Lower leg skin (tissue), 4 donors: ENCODE measurements at regions not wholly inside any gene's neighbourhood (a gene's known extent, or its start where the extent isn't known, plus 50 kb on each side); places are given as distances from the start of the nearest gene placed in this dataset.
"Not testable (repeated sequence)": the region's sequence is repeated elsewhere in the genome, so short reads cannot be mapped to it uniquely, and the experiment has no call there.

ENCODE experiments used
- DNase-seq, 2 donors: peaks; one replicate each; pipeline ENCODE4 v3.0.0-alpha.2; 2019; ENCODE audit warnings: low spot score in 2 of 2
- H3K4me3 ChIP-seq: fragments of 200-600 bp; sonication (generic); 2 replicates; pipeline ENCODE4 v1.5.1; 2017; ENCODE audit warnings: mild to moderate bottlenecking, low read depth; ENCODE audit not compliant: poor library complexity, severe bottlenecking
- POLR2A ChIP-seq, 2 donors: fragments of 450-650 bp; IDR thresholded peaks; one replicate each; pipeline ENCODE4 v1.6.1; 2016 to 2017; ENCODE audit warnings: antibody characterized with exemption in 2 of 2, mild to moderate bottlenecking in 1 of 2, moderate library complexity in 1 of 2
- WGBS, 2 donors: methylation state at CpG; one replicate each; pipeline ENCODE4 v1.1.5; 2018; 5-methylcytosine and 5-hydroxymethylcytosine counted together
- intact Hi-C: fragments of 100-400 bp; cut with DNase I; formaldehyde crosslinking; loops from one replicate; pipeline ENCODE4 v1.15.0; 2023; ENCODE audit warnings: low total_unique reads
- TF ChIP-seq, protein P1 (sequence below), 3 donors: fragments of 450-650 bp; IDR thresholded peaks; one replicate each; pipeline ENCODE4 v1.5.1; 2016; ENCODE audit warnings: antibody characterized with exemption in 3 of 3, mild to moderate bottlenecking in 3 of 3, moderate library complexity in 2 of 3

GRCh38 chr17:34472363-34472762 lies 107.0 kb upstream of the TMEM132E start:
- no peak overlapping the region for H3K4me3 ChIP-seq
- intact Hi-C loops: no loop called here
- no peak for TF ChIP-seq POLR2A (IDR thresholded peaks at IDR 0.05)
- TF ChIP-seq, protein P1, sequence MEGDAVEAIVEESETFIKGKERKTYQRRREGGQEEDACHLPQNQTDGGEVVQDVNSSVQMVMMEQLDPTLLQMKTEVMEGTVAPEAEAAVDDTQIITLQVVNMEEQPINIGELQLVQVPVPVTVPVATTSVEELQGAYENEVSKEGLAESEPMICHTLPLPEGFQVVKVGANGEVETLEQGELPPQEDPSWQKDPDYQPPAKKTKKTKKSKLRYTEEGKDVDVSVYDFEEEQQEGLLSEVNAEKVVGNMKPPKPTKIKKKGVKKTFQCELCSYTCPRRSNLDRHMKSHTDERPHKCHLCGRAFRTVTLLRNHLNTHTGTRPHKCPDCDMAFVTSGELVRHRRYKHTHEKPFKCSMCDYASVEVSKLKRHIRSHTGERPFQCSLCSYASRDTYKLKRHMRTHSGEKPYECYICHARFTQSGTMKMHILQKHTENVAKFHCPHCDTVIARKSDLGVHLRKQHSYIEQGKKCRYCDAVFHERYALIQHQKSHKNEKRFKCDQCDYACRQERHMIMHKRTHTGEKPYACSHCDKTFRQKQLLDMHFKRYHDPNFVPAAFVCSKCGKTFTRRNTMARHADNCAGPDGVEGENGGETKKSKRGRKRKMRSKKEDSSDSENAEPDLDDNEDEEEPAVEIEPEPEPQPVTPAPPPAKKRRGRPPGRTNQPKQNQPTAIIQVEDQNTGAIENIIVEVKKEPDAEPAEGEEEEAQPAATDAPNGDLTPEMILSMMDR (IDR thresholded peaks at IDR 0.05): no peak
- no peak for DNase-seq
- 79 to 81% methylated on average over 1 of the region's 1 CpG for WGBS, 2 donors

GRCh38 chr17:34471278-34471677 lies 108.1 kb upstream of the TMEM132E start:
- intact Hi-C loops, H3K4me3 ChIP-seq, DNase-seq: not testable (repeated sequence)
- 62 to 67% methylated on average over 4 of the region's 4 CpGs for WGBS, 2 donors

DNA sequence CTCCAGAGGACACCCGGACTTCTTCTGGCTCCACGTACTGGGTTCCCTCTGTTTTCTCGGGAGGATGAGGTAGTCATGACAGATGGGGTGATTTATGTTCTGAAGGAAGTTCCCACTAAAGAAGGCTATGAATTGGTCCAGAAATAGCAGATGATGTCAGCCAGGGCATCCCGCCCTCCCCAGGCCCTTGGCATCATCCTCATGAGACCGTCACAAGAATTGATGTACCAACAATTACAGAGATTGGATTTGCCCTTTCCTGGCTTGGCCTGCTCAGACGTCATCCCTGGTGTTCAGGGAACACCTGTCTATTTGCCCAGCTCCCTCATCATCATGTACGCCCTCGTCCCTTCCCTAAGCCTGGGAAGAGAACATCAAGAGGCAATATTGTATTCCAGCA lies 102.8 kb upstream of the CCL1 start:
- H3K4me3 ChIP-seq: no peak overlapping the region
- TF ChIP-seq, protein P1 (IDR thresholded peaks at IDR 0.05): no peak
- TF ChIP-seq POLR2A (IDR thresholded peaks at IDR 0.05): no peak
- intact Hi-C loops: no loop called here
- no peak for DNase-seq
- 43 to 47% methylated on average over 8 of the region's 8 CpGs for WGBS, 2 donors

- no peak for DNase-seq
- WGBS, 2 donors: 66 to 74% methylated on average over 4 of the region's 4 CpGs
- no peak overlapping the region for H3K4me3 ChIP-seq
- no peak for TF ChIP-seq POLR2A (IDR thresholded peaks at IDR 0.05)
- TF ChIP-seq, protein P1 (IDR thresholded peaks at IDR 0.05): no peak
- intact Hi-C loops: no loop called here
These were observed 101.8 kb upstream of the CCL1 start for GRCh38 chr17:34464812-34465211.

GRCh38 chr17:34458266-34458665 lies 95.2 kb upstream of the CCL1 start:
- TF ChIP-seq POLR2A (IDR thresholded peaks at IDR 0.05): no peak
- TF ChIP-seq, protein P1 (IDR thresholded peaks at IDR 0.05): no peak
- H3K4me3 ChIP-seq: no peak overlapping the region
- intact Hi-C loops: no loop called here
- WGBS, 2 donors: 61% methylated on average over 6 of the region's 6 CpGs
- DNase-seq: no peak

- 77 to 86% methylated on average over 2 of the region's 2 CpGs for WGBS, 2 donors
- intact Hi-C loops: no loop called here
- DNase-seq: no peak
These were observed 93.1 kb upstream of the CCL1 start for GRCh38 chr17:34456121-34456520.

More at GRCh38 chr17:34456121-34456520, 93.1 kb upstream of the CCL1 start:
- no peak overlapping the region for H3K4me3 ChIP-seq
- TF ChIP-seq, protein P1 (IDR thresholded peaks at IDR 0.05): no peak
- no peak for TF ChIP-seq POLR2A (IDR thresholded peaks at IDR 0.05)
